CD14-positive monocyte (primary cell): ENCODE measurements at regions not wholly inside any gene's neighbourhood (a gene's known extent, or its start where the extent isn't known, plus 50 kb on each side); places are given as distances from the start of the nearest gene placed in this dataset.

Source experiments
- DNase-seq, 3 donors: peaks; one replicate each; pipeline ENCODE4 v3.0.0-alpha.2; 2011 to 2022
- H2AFZ ChIP-seq: 2 replicates; pipeline ENCODE4 v1.6.0; 2012; ENCODE audit warnings: mild to moderate bottlenecking, low read depth, low read length, inconsistent platforms; ENCODE audit not compliant: insufficient read depth, poor library complexity, severe bottlenecking
- H3K27ac ChIP-seq, 2 donors: 1 replicate in 1 of 2; 2 replicates in 1 of 2; pipeline ENCODE4 v1.5.1; 2012 to 2013; ENCODE audit warnings: low read length in 2 of 2, control low read depth in 1 of 2, inconsistent platforms in 1 of 2, low read depth in 1 of 2, mild to moderate bottlenecking in 1 of 2
- H3K27me3 ChIP-seq, 2 donors: one replicate each; pipeline versions ENCODE4 v1.6.0 to v1.6.1; 2011 to 2013; ENCODE audit warnings: low read length in 2 of 2; ENCODE audit not compliant: control insufficient read depth in 2 of 2, insufficient read depth in 2 of 2
- H3K36me3 ChIP-seq, 2 donors: replicated peaks in 1 of 2; 1 replicate in 1 of 2; 2 replicates in 1 of 2; pipeline versions ENCODE4 v1.5.1 to v1.6.1; 2012 to 2013; ENCODE audit warnings: low read length in 2 of 2, control low read depth in 1 of 2, inconsistent platforms in 1 of 2, mild to moderate bottlenecking in 1 of 2; ENCODE audit not compliant: insufficient read depth in 2 of 2, control insufficient read depth in 1 of 2
- H3K4me1 ChIP-seq, 2 donors: 1 replicate in 1 of 2; 2 replicates in 1 of 2; pipeline versions ENCODE4 v1.5.1 to v1.6.1; 2012 to 2013; ENCODE audit warnings: low read length in 2 of 2, control low read depth in 1 of 2, inconsistent platforms in 1 of 2, mild to moderate bottlenecking in 1 of 2, moderate library complexity in 1 of 2; ENCODE audit not compliant: insufficient read depth in 2 of 2, control insufficient read depth in 1 of 2
- H3K4me2 ChIP-seq: replicated peaks from 2 replicates; pipeline ENCODE3; 2012; ENCODE audit warnings: low read length, moderate library complexity, mild to moderate bottlenecking; ENCODE audit not compliant: poor library complexity, severe bottlenecking; ENCODE audit errors: extremely low read depth
- H3K4me3 ChIP-seq, 3 experiments: fragments of 200-600 bp in 1 of 3; sonication (generic) in 1 of 3; replicated peaks in 1 of 3; 1 replicate in 2 of 3; 2 replicates in 1 of 3; pipeline ENCODE4 v1.5.1; 2011 to 2013; ENCODE audit warnings: low read length in 3 of 3, mild to moderate bottlenecking in 3 of 3, control low read depth in 2 of 3, low read depth in 2 of 3, inconsistent platforms in 1 of 3, moderate library complexity in 1 of 3
- H3K79me2 ChIP-seq: 2 replicates; pipeline ENCODE4 v1.6.0; 2012; ENCODE audit warnings: mild to moderate bottlenecking, control low read depth, inconsistent platforms, low read length, moderate library complexity; ENCODE audit not compliant: insufficient read depth
- H3K9ac ChIP-seq: 2 replicates; pipeline ENCODE4 v1.6.0; 2017; ENCODE audit warnings: low read length, mild to moderate bottlenecking; ENCODE audit not compliant: insufficient read depth, poor library complexity, severe bottlenecking
- H3K9me3 ChIP-seq, 2 donors: replicated peaks in 1 of 2; 1 replicate in 1 of 2; 2 replicates in 1 of 2; pipeline versions ENCODE4 v1.5.1 to v1.6.1; 2012 to 2013; ENCODE audit warnings: low read length in 2 of 2, control low read depth in 1 of 2; ENCODE audit not compliant: control insufficient read depth in 1 of 2, insufficient read depth in 1 of 2
- H4K20me1 ChIP-seq: 2 replicates; pipeline ENCODE4 v1.6.0; 2012; ENCODE audit warnings: mild to moderate bottlenecking, low read length, control low read depth, moderate library complexity; ENCODE audit not compliant: insufficient read depth
- H3K27ac Mint-ChIP-seq, 7 donors: one replicate each; pipeline ENCODE4 v1.8.0; 2020; ENCODE audit warnings: mild to moderate bottlenecking in 7 of 7, mixed read lengths in 7 of 7, moderate library complexity in 6 of 7, inconsistent platforms in 2 of 7
- H3K27me3 Mint-ChIP-seq, 3 donors: one replicate each; pipeline ENCODE4 v1.8.0; 2021 to 2022; ENCODE audit warnings: low read depth in 3 of 3, mild to moderate bottlenecking in 3 of 3, mixed read lengths in 3 of 3, moderate library complexity in 3 of 3, inconsistent platforms in 1 of 3
- H3K36me3 Mint-ChIP-seq, 2 donors: one replicate each; pipeline ENCODE4 v1.8.0; 2020; ENCODE audit warnings: mixed read lengths in 2 of 2, inconsistent platforms in 1 of 2, mild to moderate bottlenecking in 1 of 2
- H3K4me1 Mint-ChIP-seq: one replicate; pipeline ENCODE4 v1.8.0; 2020; ENCODE audit warnings: mild to moderate bottlenecking, mixed read lengths
- H3K4me3 Mint-ChIP-seq, 2 donors: one replicate each; pipeline ENCODE4 v1.8.0; 2020; ENCODE audit warnings: mild to moderate bottlenecking in 2 of 2, mixed read lengths in 2 of 2, moderate library complexity in 1 of 2
- H3K9me3 Mint-ChIP-seq, 7 donors: one replicate each; pipeline ENCODE4 v1.8.0; 2020 to 2022; ENCODE audit warnings: mixed read lengths in 7 of 7, mild to moderate bottlenecking in 6 of 7, moderate library complexity in 6 of 7, inconsistent platforms in 2 of 7
- CTCF ChIP-seq: fragments of 200-600 bp; IDR thresholded peaks from one replicate; pipeline ENCODE4 v1.8.0; 2022; ENCODE audit warnings: antibody characterized with exemption, mild to moderate bottlenecking
- WGBS: methylation state at CpG from one replicate; pipeline ENCODE4 v1.1.5; 2013; ENCODE audit warnings: missing lambda C conversion rate; ENCODE audit not compliant: insufficient coverage; 5-methylcytosine and 5-hydroxymethylcytosine counted together
- intact Hi-C, 2 donors: fragments of 100-400 bp; cut with micrococcal nuclease; formaldehyde crosslinking; loops; one replicate each; pipeline versions ENCODE4 v1.15.0 to v1.15.1; 2023

- Mint-ChIP-seq H3K4me1 (no peaks in the 10 kb centered on the region), H3K36me3 (no peaks in the 10 kb centered on the region), H3K27ac (no peak overlapping the region), H3K4me3 (no peak overlapping the region), H3K9me3 (peaks cover 13 to 35% (median 22%) of the 10 kb centered on the region in 7 donors), H3K27me3 (peaks cover 10 to 15% (median 10%) of the 10 kb centered on the region in 3 donors)
- no peak for DNase-seq
- intact Hi-C loops = no loop called here
- Histone ChIP-seq H2AFZ (no peak overlapping the region), H3K4me1 (no peaks in the 10 kb centered on the region), H3K27ac (no peak overlapping the region), H4K20me1 (no peaks in the 10 kb centered on the region), H3K27me3 (peaks cover 10 to 21% of the 10 kb centered on the region in 2 donors), H3K9me3 (peaks cover 11 to 29% of the 10 kb centered on the region in 2 donors), H3K4me2 (no peak overlapping the region), H3K9ac (no peak overlapping the region), H3K36me3 (no peaks in the 10 kb centered on the region), H3K79me2 (no peaks in the 10 kb centered on the region), H3K4me3 (no peak overlapping the region)
- no peak for TF ChIP-seq CTCF
- WGBS = no CpG with 5 or more reads among the region's 3 CpGs
Observed at GRCh38 chrX:139304471-139304870, 226.1 kb upstream of the F9 start.

DNA sequence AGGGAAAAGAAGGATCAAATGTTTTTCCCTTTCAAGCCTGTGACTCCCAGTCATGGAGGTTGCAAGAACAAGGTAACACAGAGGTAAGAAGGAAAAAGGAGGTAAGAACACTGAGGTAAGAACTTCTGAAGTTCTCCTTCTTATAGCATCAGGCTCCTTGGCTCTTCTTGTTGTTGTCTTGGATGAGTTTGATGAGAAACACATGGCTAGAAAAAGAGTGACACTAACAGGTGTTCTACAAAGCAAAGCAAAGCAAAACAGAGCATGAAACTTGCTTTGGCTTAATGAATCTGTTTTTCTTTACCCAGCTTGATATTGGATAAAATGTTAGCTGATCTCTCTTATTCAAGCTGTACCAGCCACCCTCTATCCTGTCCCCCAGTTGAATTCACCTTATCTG, 231.2 kb upstream of the F9 start:
- H3K9ac ChIP-seq = no peak overlapping the region
- intact Hi-C loops = no loop called here
- peaks cover 0 to 2% (median 1%) of the 10 kb centered on the region in 7 donors for H3K9me3 Mint-ChIP-seq

More for the DNA sequence above, 231.2 kb upstream of the F9 start:
- DNase-seq = no peak
- Histone ChIP-seq H3K36me3 (no peaks in the 10 kb centered on the region), H3K9me3 (no peaks in the 10 kb centered on the region), H3K27ac (no peak overlapping the region), H2AFZ (no peak overlapping the region), H3K79me2 (no peaks in the 10 kb centered on the region), H3K4me1 (no peaks in the 10 kb centered on the region), H3K4me3 (no peak overlapping the region), H3K27me3 (peaks cover 42 to 63% of the 10 kb centered on the region in 2 donors), H4K20me1 (no peaks in the 10 kb centered on the region), H3K4me2 (no peak overlapping the region)
- Mint-ChIP-seq H3K36me3 (no peaks in the 10 kb centered on the region), H3K27ac (no peak overlapping the region), H3K4me1 (no peaks in the 10 kb centered on the region), H3K27me3 (peaks cover 15 to 34% (median 22%) of the 10 kb centered on the region in 3 donors), H3K4me3 (no peak overlapping the region)
- no peak for TF ChIP-seq CTCF
